ENCODE measurements at regions not wholly inside any gene's neighbourhood (a gene's known extent, or its start where the extent isn't known, plus 50 kb on each side); places are given as distances from the start of the nearest gene placed in this dataset.

DNA sequence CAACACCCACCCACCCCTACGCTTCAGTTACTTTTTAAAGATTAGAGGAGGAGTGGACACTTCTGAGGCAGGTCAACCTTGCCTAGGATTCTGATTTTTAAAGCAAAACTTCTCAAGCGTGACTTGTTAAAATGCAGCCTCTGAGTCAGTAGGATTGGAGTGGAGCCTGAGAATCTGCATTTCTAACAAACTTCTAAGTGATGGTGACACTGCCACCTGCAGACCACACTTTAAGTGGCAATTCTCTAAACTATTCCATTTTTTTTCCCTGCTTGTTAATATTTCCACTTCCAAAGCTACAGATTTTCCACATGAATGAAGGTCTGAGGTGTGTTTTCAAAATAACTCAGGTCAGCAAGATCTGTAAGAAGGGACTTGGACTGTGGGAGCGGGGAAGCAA, 171.1 kb upstream of the CCDC150 start:
- CTCF ChIA-PET: interaction anchor here (0.6 kb wide), 2 partner anchors 66 to 368 kb away, joined by 3 to 4 read pairs; no protein-coding TSS in a partner anchor
- no peak overlapping the region for H3K27ac ChIP-seq
- POLR2A ChIA-PET (ENCODE audit: low non-redundant PET): no interaction called here
- DNase-seq (ENCODE audit: low spot score): no peak
- TF ChIP-seq, protein P1, sequence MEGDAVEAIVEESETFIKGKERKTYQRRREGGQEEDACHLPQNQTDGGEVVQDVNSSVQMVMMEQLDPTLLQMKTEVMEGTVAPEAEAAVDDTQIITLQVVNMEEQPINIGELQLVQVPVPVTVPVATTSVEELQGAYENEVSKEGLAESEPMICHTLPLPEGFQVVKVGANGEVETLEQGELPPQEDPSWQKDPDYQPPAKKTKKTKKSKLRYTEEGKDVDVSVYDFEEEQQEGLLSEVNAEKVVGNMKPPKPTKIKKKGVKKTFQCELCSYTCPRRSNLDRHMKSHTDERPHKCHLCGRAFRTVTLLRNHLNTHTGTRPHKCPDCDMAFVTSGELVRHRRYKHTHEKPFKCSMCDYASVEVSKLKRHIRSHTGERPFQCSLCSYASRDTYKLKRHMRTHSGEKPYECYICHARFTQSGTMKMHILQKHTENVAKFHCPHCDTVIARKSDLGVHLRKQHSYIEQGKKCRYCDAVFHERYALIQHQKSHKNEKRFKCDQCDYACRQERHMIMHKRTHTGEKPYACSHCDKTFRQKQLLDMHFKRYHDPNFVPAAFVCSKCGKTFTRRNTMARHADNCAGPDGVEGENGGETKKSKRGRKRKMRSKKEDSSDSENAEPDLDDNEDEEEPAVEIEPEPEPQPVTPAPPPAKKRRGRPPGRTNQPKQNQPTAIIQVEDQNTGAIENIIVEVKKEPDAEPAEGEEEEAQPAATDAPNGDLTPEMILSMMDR (conservative IDR thresholded peaks at IDR 0.05; ENCODE audit: low read depth): no peak

DNA sequence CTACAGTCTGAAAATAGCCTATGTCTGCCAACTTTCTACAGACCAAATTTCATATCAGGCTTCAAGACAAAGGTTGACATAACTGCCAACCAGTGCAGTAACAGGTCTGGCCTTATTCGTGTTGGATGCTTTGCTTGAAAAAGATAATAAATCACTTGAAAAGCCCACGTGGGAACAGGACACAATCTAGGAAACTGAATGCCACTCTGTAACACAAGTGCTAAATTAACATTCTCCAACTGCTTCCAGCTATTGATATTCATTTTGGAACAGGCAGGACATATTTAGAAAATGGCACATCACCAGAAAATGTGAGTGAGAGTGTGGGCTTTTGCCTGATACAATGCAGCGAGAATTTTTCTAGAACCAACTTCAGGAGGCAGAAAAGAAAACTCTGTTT, 165.9 kb upstream of the CCDC150 start:
- TF ChIP-seq, protein P1 (conservative IDR thresholded peaks at IDR 0.05; ENCODE audit: low read depth): no peak
- no peak overlapping the region for H3K27ac ChIP-seq
- DNase-seq (ENCODE audit: low spot score): no peak
- POLR2A ChIA-PET (ENCODE audit: low non-redundant PET): no interaction called here
- CTCF ChIA-PET: no interaction called here

DNA sequence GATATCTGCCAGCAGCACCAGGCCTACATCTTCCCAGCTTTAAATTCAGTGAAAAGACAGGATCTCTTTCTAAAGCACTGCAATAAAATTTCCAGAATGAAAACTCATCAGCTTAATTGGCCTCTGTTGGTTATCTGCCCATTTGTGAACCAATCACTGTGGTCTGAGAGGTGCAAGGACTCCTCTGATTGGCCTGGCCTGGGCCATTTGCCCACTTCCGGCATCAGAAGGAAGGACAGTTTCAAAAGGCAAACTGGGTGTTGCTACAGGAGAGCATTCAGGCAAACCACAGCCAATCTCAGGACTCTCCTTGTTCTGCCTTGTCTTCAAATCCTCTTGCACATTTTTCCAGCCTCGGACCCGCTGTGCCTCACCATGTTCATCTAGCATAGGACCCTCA, 163.9 kb upstream of the CCDC150 start:
- DNase-seq (ENCODE audit: low spot score): no peak
- TF ChIP-seq, protein P1 (conservative IDR thresholded peaks at IDR 0.05; ENCODE audit: low read depth): no peak
- ChIA-PET CTCF (interaction anchor here (0.6 kb wide), 1 partner anchor 93 kb away, joined by 3 read pairs; no protein-coding TSS in a partner anchor), POLR2A (ENCODE audit: low non-redundant PET) (no interaction called here)
- H3K27ac ChIP-seq: no peak overlapping the region

DNA sequence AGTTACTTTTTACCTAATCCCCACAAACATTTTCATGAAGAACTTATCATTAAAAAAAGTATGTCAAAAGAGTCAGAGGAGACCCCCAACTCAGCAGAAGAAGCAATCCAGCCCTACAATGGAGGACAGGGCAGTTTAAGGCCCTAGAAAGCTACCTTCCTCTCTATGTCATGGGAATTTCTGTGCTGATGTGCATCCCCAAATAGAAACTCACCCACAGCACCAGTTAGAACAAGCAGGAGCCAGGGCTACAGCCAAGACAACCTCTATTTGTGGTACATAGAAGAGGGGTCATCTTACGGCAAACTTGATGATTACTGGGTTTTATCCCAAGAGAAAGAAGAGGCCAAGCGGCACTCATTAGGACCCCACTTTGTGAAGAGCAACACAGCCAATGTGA, 160.9 kb upstream of the CCDC150 start:
- CTCF ChIA-PET: no interaction called here
- no peak overlapping the region for H3K27ac ChIP-seq
- POLR2A ChIA-PET (ENCODE audit: low non-redundant PET): no interaction called here
- DNase-seq (ENCODE audit: low spot score): no peak
- TF ChIP-seq, protein P1 (conservative IDR thresholded peaks at IDR 0.05; ENCODE audit: low read depth): no peak

DNA sequence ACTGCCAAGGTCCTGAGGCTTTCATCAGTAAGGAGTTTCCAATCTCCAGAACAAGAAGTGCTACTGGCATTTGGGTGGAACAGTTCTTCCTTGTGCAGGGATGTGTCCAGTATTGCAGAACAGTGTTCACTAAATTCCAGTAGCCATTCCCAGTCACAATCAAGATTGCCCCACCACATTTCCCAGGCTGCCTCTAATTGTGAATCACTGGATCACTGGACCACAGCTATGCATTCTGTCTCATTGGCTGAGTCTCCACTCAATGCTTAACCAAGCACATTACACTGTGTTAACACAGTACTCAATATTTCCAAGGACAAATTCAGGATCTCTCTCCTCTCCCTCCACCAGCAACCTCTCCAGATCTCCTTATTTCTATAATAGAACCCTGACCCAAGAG, 160.2 kb upstream of the CCDC150 start:
- CTCF ChIA-PET: no interaction called here
- H3K27ac ChIP-seq: no peak overlapping the region
- TF ChIP-seq, protein P1 (conservative IDR thresholded peaks at IDR 0.05; ENCODE audit: low read depth): no peak
- POLR2A ChIA-PET (ENCODE audit: low non-redundant PET): no interaction called here
- no peak for DNase-seq (ENCODE audit: low spot score)

DNA sequence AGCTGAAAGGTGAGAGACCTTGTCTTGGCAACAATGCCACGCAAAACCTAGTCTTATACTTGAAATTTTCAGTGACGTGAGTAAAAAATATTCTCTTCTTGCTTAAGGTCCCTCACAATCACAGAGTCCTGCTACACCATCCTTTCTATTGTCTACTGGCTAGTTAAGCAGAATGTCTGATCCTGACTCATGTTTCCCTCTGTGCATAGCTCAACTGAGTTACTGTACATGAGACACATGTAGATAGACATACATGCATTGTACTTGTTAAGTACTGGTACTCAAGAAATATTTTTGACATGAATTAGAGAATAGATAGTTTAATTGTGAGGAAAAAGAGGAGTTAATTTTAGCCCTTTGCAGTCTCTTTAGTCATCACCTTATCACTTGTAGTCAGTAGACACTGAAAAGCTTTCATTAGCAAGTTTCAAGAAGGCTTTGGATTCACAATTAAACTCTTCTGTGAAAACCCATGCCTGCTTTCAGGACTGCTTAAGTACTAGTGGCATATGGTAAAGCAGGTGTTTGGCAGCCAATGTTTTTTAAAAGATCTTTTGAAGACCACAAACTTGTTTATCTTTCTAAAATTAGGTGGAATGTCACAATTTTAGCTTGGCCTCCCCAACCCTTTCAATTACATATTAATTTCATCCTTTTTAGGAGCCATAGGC, 158.7 kb upstream of the CCDC150 start:
- POLR2A ChIA-PET (ENCODE audit: low non-redundant PET): no interaction called here

More for the DNA sequence above, 158.7 kb upstream of the CCDC150 start:
- TF ChIP-seq, protein P1 (conservative IDR thresholded peaks at IDR 0.05; ENCODE audit: low read depth): no peak
- no peak overlapping the region for H3K27ac ChIP-seq
- DNase-seq (ENCODE audit: low spot score): no peak
- CTCF ChIA-PET: interaction anchor here (0.9 kb wide), 1 partner anchor 30 kb away, joined by 3 read pairs; no protein-coding TSS in a partner anchor

Data from RWPE1 (cell line).